Renal pelvis (tissue), 1 donor: ENCODE measurements at regions not wholly inside any gene's neighbourhood (a gene's known extent, or its start where the extent isn't known, plus 50 kb on each side); places are given as distances from the start of the nearest gene placed in this dataset.
"Not testable (repeated sequence)": the region's sequence is repeated elsewhere in the genome, so short reads cannot be mapped to it uniquely, and the experiment has no call there.

Experiments
- DNase-seq: peaks from one replicate; pipeline ENCODE4 v3.0.0-alpha.2; 2013

DNA sequence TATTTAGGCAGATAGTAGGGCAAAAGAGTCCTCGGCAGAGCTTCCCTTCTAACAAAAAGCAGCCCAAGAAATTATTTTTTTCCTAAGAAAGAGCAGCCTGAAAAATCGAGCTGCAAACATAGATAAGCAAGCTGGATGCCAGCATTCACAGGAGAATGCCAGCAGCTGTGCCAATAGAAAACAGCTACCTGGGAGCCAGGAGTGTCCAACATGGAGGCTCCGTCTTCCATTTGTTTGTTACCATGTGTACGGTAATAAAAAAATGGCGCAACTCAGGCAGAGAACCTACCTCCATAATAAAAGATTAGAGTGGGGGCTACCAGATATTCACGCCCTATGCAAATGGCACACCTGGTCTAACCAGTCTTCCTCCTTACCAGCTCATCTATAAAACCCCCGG, 77.6 kb upstream of the IPO5 start:
- no peak for DNase-seq

DNA sequence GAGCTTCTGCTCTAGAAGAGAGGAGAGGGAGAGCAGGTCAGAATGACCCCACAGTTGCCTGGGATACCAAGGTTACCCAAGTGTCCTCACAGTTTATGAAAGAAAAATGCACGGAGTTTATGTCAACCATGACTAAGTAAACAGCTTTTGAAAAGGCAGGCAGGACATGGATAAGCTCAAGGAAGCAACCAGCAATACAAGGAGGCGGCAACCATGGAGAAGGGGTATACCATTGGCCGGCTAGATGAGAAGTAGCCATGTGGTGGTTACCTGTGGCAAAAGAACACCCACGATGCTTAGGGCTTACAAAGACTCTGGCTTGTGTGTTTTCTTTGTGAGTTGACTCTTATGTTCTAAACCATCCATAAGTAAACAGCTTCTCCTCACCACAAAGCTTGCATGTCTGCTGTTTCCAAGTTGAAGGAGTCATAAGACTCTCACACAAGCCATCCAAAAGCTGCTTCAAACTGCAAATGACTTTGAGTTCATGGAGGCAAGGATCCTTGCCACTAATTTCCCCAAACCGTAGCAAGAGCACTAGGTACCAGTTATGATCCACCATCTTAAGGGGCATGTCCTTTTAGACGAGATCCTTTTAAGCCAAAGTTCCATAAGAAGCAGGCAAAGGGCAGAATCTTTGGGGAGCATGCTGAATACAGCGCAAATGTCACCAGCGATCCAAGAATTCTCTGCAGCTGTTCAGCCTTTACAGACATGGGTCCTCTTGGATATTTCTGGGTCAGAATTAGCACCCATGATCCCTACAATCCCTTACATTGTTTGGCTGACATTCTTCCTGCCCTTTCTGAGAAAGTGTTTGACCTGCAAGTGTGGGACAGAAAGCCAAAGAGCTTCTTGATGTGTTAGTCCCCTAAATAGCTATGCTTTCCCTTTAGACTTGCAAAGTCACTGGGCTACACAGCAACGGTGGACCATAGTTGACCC, 74.8 kb upstream of the IPO5 start:
- DNase-seq, result no peak

DNA sequence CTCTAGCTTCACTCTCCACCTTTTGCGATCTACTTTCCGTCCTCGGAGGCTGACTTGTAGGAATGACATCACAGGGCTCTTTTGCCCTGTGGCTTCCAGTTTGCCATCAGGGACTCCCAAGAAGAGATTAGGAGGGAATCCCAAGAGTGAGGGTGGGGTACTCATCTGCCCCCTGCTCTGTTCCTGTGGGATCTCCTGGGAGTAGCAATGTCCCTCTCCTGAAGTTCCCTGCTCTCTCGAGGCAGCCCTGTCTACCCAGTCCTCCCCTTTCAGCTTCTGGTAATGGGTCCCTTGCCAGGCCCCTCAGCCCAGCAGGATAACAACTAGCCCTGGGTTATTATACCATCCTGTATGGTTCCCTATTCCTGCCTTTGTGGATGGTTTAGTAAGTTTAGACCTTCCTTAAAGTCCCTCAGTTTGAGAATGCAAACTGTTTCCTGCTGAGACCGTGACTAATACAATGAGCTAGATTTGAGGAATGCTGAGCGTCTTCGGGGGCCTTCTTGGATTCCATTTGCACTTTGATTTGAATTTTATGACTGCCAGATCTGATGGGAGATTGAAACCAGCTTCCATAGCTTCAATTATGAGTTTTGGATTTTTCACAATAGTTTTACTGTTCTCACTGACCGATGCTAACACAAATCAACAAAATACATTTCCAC, 73.7 kb upstream of the IPO5 start:
- no peak for DNase-seq

DNA sequence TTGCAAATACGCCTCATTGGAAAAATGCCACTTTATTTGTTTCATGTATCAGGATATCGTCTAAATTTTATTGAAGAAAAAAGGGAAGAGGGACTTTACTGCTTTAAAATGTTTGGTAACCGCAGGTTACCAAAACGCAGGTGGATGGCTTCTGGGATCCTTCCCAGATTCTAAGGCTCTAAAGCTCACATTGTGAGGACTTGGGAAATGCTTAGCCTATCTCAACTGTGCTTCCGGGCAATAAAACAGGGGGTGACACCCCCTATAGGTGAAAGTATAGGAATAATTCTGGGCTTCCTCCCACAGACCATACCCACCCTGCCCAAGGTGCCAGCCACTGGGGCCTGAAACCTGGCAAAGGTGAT, 73.2 kb upstream of the IPO5 start:
- DNase-seq, result no peak

DNA sequence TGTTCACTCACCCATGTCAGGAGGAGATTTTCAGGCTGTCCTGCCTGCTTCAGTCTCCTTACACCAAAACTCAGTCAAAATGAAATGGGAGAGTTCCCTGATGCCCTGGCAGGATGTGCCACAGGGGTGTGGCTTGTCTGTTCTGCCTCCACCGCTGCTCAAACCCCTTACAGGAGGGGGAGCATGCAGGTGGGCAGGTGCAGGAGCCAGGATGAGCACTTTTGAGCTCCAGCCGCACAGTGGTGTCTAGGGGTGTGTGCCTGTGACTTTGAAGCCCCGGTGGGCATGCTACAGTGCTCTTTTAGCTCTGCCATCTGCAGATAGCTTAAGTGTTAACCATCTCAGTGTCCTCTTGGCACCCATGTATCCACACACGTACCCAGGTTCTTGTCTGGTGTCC, 71.9 kb upstream of the IPO5 start:
- DNase-seq, result no peak

DNA sequence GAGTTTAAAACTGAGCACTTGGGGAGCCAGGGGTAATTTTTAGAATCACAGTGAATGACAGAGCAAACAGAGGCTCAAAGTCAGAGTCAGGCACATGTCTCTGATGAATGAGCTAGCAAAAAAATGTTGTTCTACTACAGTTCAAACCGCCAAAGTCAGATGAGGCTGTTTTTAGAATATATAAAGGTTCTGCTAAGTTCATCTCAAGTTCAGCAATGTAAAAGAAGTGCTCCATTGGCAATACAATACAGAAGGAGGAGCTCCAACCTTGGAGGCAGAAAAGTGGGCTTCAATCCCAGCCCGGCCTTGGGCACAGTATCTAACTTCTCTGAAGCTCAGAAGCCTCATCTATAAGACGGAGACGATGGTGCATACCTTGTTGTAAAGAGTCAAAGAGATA, 70.1 kb upstream of the IPO5 start:
- no peak for DNase-seq

DNA sequence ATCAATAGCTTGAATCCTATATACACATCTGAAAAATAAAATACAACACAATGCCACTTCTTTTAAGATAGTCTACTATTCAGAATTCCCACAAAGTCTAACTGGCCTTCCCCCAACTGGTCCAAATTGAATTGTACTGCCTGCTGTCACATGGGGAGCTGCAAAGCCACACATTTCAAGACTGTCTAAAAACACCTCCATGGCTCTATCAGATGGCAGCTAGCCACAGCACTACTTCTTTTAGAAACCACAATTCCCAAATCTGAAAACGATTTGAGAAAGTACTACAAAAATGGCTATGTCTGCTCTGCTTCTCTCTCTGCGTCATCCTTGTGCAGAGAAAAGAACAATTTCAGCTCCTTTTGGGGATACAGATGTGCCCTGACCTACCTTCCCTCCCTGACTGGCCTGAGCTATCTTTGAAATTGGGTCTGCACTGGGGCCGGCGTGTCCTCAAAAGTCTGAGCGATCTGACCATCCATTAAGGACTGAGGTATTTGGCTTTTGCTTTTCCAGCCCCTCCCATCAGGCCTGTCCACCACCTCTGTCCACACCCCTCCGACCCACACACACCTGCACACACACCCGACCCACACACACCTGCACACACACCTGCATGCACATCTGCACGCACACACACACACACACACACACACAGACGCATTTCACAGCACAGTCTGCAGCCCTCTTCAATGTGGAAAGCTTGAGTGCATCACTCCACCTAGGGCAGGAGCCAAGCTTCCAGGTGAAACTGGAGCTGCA, 68.6 kb upstream of the IPO5 start:
- DNase-seq, result no peak

DNA sequence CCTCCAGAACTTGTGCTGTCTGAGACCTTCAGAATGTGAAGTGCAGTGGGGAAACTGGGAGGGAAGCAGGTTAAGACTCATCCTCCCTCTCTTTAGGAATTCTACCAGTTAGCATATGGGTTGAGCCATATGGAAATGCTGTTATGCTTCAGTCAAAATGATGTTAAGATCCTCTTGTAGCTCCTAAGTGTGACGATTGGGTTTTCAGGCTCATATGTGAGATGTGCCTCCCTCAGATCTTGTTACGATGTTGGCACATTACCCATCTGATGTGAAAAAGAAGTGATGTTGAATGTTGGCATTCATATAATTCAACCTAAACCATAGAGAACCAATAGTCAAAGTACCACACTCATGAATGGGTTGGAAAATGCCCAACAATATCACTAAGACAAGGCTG, 67.8 kb upstream of the IPO5 start:
- no peak for DNase-seq

DNA sequence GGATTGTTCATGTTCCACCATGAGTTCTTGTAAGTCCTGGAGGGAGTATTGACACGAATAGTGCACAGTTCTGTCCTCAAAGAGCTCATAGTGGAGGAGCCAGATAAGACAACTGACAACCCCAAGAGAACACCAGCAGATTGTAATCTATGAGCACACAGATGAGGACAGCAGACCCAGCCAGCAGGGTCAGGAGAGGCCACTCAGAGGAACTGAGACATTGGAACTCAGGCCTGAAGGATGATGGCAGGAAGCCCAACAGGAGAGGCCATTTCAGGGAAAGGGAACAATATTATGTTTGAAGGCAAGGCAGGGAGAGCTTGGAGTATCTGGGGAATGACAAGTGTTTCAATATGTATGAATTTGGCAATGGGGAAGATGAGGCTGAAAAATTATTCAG, 63.7 kb upstream of the IPO5 start:
- DNase-seq, result no peak

DNA sequence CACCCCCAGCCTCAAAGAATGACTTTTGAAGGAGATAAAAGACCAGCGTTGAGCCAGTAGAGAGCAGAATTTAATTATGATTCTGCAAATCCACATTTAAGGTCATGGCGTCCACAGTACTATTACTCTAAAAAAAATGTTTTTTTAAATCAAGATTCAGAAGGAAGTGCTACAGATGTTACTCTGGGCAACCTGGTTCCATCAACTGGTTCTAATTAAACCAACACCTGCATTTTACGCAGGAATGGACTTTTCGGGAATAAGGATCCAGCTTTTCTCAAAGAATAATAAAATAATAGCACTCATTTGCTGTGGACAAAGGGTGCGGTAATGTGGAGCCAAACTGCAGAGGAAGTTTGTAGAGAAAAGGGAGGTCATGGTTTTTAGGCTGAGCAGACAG, 62.9 kb upstream of the IPO5 start:
- no peak for DNase-seq

DNA sequence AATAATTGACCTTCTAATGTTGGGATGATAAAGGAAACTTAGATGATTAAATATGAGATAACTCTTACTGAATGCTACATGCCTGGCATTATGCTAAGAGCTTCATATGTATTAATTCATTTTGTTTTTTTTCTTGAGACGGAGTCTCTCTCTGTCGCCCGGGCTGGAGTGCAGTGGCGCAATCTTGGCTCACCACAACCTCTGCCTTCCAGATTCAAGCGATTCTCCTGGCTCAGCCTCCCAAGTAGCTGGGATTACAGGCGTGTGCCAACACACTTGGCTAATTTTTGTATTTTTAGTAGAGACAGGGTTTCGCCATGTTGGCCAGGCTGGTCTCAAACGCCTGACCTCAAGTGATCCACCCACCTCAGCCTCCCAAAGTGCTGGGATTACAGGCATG, 61.5 kb upstream of the IPO5 start:
- DNase-seq, result not testable (repeated sequence)

DNA sequence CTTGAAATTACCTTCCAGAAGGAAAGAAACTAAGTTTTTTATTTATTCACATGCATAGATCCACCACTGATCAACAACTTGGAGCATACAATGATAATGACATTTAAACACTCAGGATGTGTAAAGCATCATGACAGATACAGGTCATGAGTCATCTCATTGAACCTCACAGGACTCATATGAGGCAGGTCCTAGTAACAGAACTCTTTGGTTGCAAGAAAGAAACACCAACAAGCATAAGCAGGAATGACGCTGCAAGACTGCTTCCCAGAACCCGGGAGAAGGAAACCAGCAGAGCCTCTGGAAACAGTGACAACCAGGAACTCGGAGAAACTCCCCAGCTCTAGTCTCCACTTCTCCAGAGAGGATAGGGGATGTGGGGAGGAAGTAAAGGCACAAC, 60.8 kb upstream of the IPO5 start:
- DNase-seq, result no peak

DNA sequence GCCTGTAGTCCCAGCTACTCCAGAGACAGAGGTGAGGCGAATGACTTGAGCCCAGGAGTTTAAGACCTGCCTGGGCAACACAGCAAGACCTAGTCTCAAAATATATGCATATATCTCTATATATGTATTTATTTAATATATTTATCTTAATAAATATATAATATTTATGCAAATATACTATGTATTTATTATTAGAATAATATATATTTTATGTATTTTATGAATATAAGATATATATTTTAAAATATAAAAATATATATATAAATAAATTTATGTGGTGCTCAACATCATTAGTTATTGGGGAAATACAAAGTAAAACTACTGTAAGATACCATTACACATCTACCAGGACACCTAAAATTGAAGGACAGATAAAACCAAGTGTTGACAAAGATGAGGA, 58.1 kb upstream of the IPO5 start:
- no peak for DNase-seq

DNA sequence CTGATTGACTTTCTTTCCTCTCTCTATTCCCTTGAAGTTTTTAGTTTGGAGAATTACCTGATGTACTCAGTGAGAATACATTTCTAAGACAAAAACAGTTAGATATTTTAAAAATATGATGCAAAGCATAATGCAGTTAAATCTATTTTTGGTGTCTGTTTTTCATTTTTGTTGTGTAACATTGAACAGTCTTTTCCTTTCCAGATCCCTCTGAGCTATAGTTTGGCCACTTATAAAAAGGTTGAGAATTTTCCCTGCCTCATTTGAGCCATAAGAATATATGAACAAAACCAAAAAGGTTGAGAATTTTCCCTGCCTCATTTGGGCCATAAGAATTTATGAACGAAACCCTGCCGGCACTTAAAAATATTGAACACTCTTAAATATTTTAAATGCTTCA, 57.0 kb upstream of the IPO5 start:
- DNase-seq, result no peak

DNA sequence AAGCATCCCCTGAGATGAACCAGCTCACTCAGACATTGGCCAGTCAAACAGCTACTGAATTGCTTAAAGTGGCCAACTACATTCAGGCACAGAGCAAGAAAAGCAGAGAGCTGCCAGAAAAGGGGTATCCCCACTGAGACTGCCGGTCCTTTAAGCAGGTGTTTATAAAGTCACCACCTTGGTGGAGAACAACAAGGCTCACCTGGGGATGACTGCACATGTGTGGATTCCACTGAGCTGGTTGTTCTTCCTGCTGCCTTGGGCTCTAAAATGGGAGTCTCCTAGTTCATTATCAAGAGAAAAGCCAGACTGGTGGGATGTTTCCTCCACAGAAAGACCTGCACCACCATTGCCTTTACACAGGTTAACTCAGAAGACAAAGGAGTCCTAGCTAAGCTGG, 51.8 kb upstream of the IPO5 start:
- DNase-seq, result no peak
